Esophagus squamous epithelium (tissue), 4 donors: ENCODE measurements at regions not wholly inside any gene's neighbourhood (a gene's known extent, or its start where the extent isn't known, plus 50 kb on each side); places are given as distances from the start of the nearest gene placed in this dataset.

Source experiments
- POLR2A ChIP-seq, 4 donors: fragments of 450-650 bp; IDR thresholded peaks; one replicate each; pipeline ENCODE4 v1.6.1; 2017; ENCODE audit warnings: antibody characterized with exemption in 4 of 4, mild to moderate bottlenecking in 4 of 4, moderate library complexity in 3 of 4
- TF ChIP-seq, protein P1 (sequence below), 6 experiments: fragments of 450-650 bp in 4 of 6; fragments of 200-600 bp in 2 of 6; sonication (generic) in 2 of 6; IDR thresholded peaks; one replicate each; pipeline ENCODE4 v1.5.1; 2016 to 2019; ENCODE audit warnings: antibody characterized with exemption in 6 of 6, mild to moderate bottlenecking in 4 of 6, moderate library complexity in 4 of 6

DNA sequence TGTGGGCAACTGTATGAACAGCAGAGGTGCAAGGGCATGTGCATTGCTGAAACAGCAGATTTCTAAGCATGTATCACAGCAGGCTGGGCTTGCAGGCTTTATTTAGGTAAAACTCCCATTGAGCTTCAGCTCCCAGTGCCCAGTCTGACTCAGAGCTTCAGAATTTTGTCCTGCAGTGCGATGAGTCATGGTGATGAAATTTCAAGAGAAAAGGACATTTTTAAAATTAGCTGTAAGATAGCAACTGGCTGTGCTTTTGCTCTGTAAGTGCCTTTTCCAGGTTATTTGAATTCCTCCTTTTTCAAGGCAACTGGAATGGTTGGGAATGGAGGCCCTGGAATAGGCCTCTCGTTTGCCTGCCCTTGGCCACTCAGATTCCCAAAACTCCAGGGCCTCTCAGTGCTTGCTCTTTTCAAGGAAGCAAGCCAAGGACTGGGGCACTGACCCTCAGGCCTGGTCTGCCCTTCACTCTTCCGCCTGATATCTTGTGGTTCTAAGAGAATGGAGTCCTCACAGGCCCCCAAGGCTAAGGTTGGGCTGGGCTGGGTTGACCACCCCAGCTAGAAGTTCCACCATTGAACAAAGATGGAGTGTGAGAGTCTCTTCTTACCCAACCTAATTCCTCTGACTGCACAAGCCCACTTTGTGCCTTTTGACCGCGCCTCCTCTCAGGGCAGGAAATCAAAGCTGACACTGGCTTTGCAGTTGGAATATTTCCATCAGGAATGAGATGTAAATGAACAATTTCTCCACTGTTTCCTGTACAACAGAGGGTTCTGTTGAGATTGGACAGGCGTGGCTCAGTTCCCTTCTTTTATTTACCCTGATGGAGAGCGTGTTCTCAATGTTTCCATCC is 59.5 kb upstream of the PRSS23 start:
- TF ChIP-seq, protein P1, sequence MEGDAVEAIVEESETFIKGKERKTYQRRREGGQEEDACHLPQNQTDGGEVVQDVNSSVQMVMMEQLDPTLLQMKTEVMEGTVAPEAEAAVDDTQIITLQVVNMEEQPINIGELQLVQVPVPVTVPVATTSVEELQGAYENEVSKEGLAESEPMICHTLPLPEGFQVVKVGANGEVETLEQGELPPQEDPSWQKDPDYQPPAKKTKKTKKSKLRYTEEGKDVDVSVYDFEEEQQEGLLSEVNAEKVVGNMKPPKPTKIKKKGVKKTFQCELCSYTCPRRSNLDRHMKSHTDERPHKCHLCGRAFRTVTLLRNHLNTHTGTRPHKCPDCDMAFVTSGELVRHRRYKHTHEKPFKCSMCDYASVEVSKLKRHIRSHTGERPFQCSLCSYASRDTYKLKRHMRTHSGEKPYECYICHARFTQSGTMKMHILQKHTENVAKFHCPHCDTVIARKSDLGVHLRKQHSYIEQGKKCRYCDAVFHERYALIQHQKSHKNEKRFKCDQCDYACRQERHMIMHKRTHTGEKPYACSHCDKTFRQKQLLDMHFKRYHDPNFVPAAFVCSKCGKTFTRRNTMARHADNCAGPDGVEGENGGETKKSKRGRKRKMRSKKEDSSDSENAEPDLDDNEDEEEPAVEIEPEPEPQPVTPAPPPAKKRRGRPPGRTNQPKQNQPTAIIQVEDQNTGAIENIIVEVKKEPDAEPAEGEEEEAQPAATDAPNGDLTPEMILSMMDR (IDR thresholded peaks at IDR 0.05): no peak
- no peak for TF ChIP-seq POLR2A (IDR thresholded peaks at IDR 0.05)
